Tibial nerve (tissue), 4 donors: ENCODE measurements at regions not wholly inside any gene's neighbourhood (a gene's known extent, or its start where the extent isn't known, plus 50 kb on each side); places are given as distances from the start of the nearest gene placed in this dataset.
"Not testable (repeated sequence)": the region's sequence is repeated elsewhere in the genome, so short reads cannot be mapped to it uniquely, and the experiment has no call there.

ENCODE experiments used
- DNase-seq, 2 donors: peaks; one replicate each; pipeline ENCODE4 v3.0.0-alpha.2; 2019; ENCODE audit warnings: low spot score in 2 of 2
- H3K27ac ChIP-seq, 4 donors: fragments of 200-600 bp; sonication (generic) in 3 of 4; one replicate each; pipeline ENCODE4 v1.5.1; 2017 to 2019; ENCODE audit warnings: mild to moderate bottlenecking in 1 of 4
- H3K27me3 ChIP-seq, 2 donors: fragments of 200-600 bp; sonication (generic) in 1 of 2; one replicate each; pipeline versions ENCODE4 v1.5.1 to v1.6.0; 2017 to 2019
- H3K36me3 ChIP-seq, 3 donors: fragments of 200-600 bp; sonication (generic); one replicate each; pipeline ENCODE4 v1.5.1; 2018 to 2019
- H3K4me1 ChIP-seq, 4 donors: fragments of 200-600 bp; sonication (generic) in 3 of 4; one replicate each; pipeline ENCODE4 v1.5.1; 2017 to 2019
- H3K4me3 ChIP-seq, 4 donors: fragments of 200-600 bp; sonication (generic) in 3 of 4; one replicate each; pipeline ENCODE4 v1.5.1; 2017 to 2019; ENCODE audit warnings: mild to moderate bottlenecking in 1 of 4, moderate library complexity in 1 of 4
- H3K9me3 ChIP-seq, 4 donors: fragments of 200-600 bp; sonication (generic) in 3 of 4; one replicate each; pipeline ENCODE4 v1.5.1; 2017 to 2019
- CTCF ChIP-seq, 5 experiments: fragments of 200-600 bp in 3 of 5; fragments of 450-650 bp in 2 of 5; sonication (generic) in 3 of 5; IDR thresholded peaks; one replicate each; pipeline ENCODE4 v1.5.1; 2016 to 2019; ENCODE audit warnings: antibody characterized with exemption in 5 of 5, mild to moderate bottlenecking in 3 of 5, moderate library complexity in 2 of 5
- EP300 ChIP-seq, 2 donors: sonication (generic); formaldehyde crosslinking; IDR thresholded peaks; one replicate each; pipeline ENCODE4 v1.6.1; 2017; ENCODE audit warnings: antibody characterized with exemption in 2 of 2, mild to moderate bottlenecking in 1 of 2
- POLR2A ChIP-seq, 2 donors: fragments of 450-650 bp; IDR thresholded peaks; one replicate each; pipeline ENCODE4 v1.6.1; 2017; ENCODE audit warnings: antibody characterized with exemption in 2 of 2, mild to moderate bottlenecking in 2 of 2, moderate library complexity in 2 of 2
- WGBS, 2 donors: methylation state at CpG; one replicate each; pipeline ENCODE4 v1.1.5; 2018; 5-methylcytosine and 5-hydroxymethylcytosine counted together

- 59 to 63% methylated on average over 3 of the region's 3 CpGs for WGBS, 2 donors
- Histone ChIP-seq H3K36me3 (no peaks in the 10 kb centered on the region), H3K27me3 (no peaks in the 10 kb centered on the region), H3K9me3 (peaks cover 0 to 10% (median 0%) of the 10 kb centered on the region in 4 donors), H3K4me1 (no peaks in the 10 kb centered on the region), H3K4me3 (no peak overlapping the region), H3K27ac (no peak overlapping the region)
- DNase-seq: no peak
- no peak for TF ChIP-seq POLR2A (IDR thresholded peaks at IDR 0.05)
- no peak for TF ChIP-seq EP300 (IDR thresholded peaks at IDR 0.05)
- no peak for TF ChIP-seq CTCF (IDR thresholded peaks at IDR 0.05)
Observed at GRCh38 chr5:12615141-12615820, 711.0 kb upstream of the CTNND2 start.

- H3K4me1 ChIP-seq: no peaks in the 10 kb centered on the region
- no peaks in the 10 kb centered on the region for H3K36me3 ChIP-seq
- WGBS, 2 donors: 52 to 63% methylated on average over 1 of the region's 1 CpG
- DNase-seq: no peak
- H3K27me3 ChIP-seq: no peaks in the 10 kb centered on the region
- H3K27ac ChIP-seq: no peak overlapping the region
- no peak overlapping the region for H3K4me3 ChIP-seq
- peaks cover 0 to 16% (median 0%) of the 10 kb centered on the region in 4 donors for H3K9me3 ChIP-seq
- TF ChIP-seq CTCF (IDR thresholded peaks at IDR 0.05) (no peak), EP300 (IDR thresholded peaks at IDR 0.05) (no peak), POLR2A (IDR thresholded peaks at IDR 0.05) (no peak)
Observed at GRCh38 chr5:12614608-12615007, 710.4 kb upstream of the CTNND2 start.

- H3K36me3 ChIP-seq: no peaks in the 10 kb centered on the region
- no peaks in the 10 kb centered on the region for H3K27me3 ChIP-seq
- no peak overlapping the region for H3K4me3 ChIP-seq
- DNase-seq: no peak
- peaks cover 0 to 24% (median 1%) of the 10 kb centered on the region in 4 donors for H3K9me3 ChIP-seq
- no peak overlapping the region for H3K27ac ChIP-seq
- no peaks in the 10 kb centered on the region for H3K4me1 ChIP-seq
- no peak for TF ChIP-seq EP300 (IDR thresholded peaks at IDR 0.05)
- TF ChIP-seq POLR2A (IDR thresholded peaks at IDR 0.05): no peak
- TF ChIP-seq CTCF (IDR thresholded peaks at IDR 0.05): no peak
Observed at GRCh38 chr5:12611132-12611531, 706.9 kb upstream of the CTNND2 start.

GRCh38 chr5:12607817-12608216 lies 703.6 kb upstream of the CTNND2 start:
- peaks cover 0 to 19% (median 1%) of the 10 kb centered on the region in 4 donors for H3K9me3 ChIP-seq
- H3K27me3 ChIP-seq, DNase-seq, H3K27ac ChIP-seq, H3K36me3 ChIP-seq, H3K4me1 ChIP-seq, H3K4me3 ChIP-seq: not testable (repeated sequence)
- WGBS, 2 donors: 46% methylated on average over 2 of the region's 2 CpGs

GRCh38 chr5:12592228-12592627 lies 688.0 kb upstream of the CTNND2 start:
- Histone ChIP-seq H3K27ac (no peak overlapping the region), H3K4me1 (no peaks in the 10 kb centered on the region), H3K36me3 (no peaks in the 10 kb centered on the region), H3K4me3 (no peak overlapping the region), H3K9me3 (no peaks in the 10 kb centered on the region), H3K27me3 (no peaks in the 10 kb centered on the region)
- WGBS, 2 donors: 62 to 67% methylated on average over 3 of the region's 3 CpGs
- DNase-seq: no peak
- no peak for TF ChIP-seq POLR2A (IDR thresholded peaks at IDR 0.05)
- no peak for TF ChIP-seq EP300 (IDR thresholded peaks at IDR 0.05)
- no peak for TF ChIP-seq CTCF (IDR thresholded peaks at IDR 0.05)

- Histone ChIP-seq H3K4me1 (no peaks in the 10 kb centered on the region), H3K4me3 (no peak overlapping the region), H3K27me3 (no peaks in the 10 kb centered on the region), H3K36me3 (no peaks in the 10 kb centered on the region), H3K9me3 (peaks cover 0 to 10% (median 0%) of the 10 kb centered on the region in 4 donors), H3K27ac (no peak overlapping the region)
- TF ChIP-seq POLR2A (IDR thresholded peaks at IDR 0.05) (no peak), CTCF (IDR thresholded peaks at IDR 0.05) (no peak), EP300 (IDR thresholded peaks at IDR 0.05) (no peak)
- no peak for DNase-seq
Observed at GRCh38 chr5:12586406-12586805, 682.2 kb upstream of the CTNND2 start.

GRCh38 chr5:12578803-12579202 lies 674.6 kb upstream of the CTNND2 start:
- not testable (repeated sequence) for H3K27me3 ChIP-seq, H3K27ac ChIP-seq, DNase-seq, H3K36me3 ChIP-seq, H3K4me1 ChIP-seq, H3K4me3 ChIP-seq
- peaks cover 0 to 12% (median 0%) of the 10 kb centered on the region in 4 donors for H3K9me3 ChIP-seq
- WGBS, 2 donors: 90 to 92% methylated on average over 13 of the region's 13 CpGs

- 95 to 96% methylated on average over 1 of the region's 1 CpG for WGBS, 2 donors
- DNase-seq: not testable (repeated sequence)
Observed at GRCh38 chr5:12576953-12577352, 672.7 kb upstream of the CTNND2 start.

More at GRCh38 chr5:12576953-12577352, 672.7 kb upstream of the CTNND2 start:
- H3K4me3 ChIP-seq, H3K4me1 ChIP-seq, H3K27ac ChIP-seq, H3K36me3 ChIP-seq, H3K27me3 ChIP-seq: not testable (repeated sequence)
- peaks cover 0 to 12% (median 0%) of the 10 kb centered on the region in 4 donors for H3K9me3 ChIP-seq
